GM21717 (cell line): ENCODE measurements at regions not wholly inside any gene's neighbourhood (a gene's known extent, or its start where the extent isn't known, plus 50 kb on each side); places are given as distances from the start of the nearest gene placed in this dataset.
A peak's percentile ranks its signal among the peaks of the same experiment; 100 is the strongest.

Experiments
- ATAC-seq: cut with Tn5 transposase; IDR thresholded peaks from one replicate; pipeline ENCODE4 v1.9.1; 2021; ENCODE audit warnings: mild to moderate bottlenecking, moderate library complexity; ENCODE audit not compliant: unreplicated experiment

DNA sequence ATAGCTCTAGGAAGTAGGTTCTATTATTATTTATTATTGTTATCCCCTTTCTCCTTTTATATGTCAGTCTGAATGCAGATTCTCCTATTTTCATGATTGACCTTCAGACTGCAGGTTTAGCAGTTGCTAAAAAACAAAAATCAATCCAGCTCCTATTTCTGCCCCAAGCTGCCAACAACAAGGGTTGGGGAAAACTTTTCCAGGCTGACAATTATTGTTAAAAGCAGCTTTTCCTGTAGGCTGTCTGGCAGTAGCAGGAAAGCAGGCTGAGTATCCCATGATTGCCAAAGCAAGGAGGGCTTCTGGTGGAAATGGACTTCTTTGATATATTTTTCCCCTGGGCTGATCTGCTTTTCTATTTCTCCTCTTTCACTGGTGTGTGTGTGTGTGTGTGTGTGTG is 78.0 kb upstream of the CTLA4 start:
- no peak for ATAC-seq

GRCh38 chr2:203790134-203790852 is 77.3 kb upstream of the CTLA4 start:
- no peak for ATAC-seq

GRCh38 chr2:203796248-203797010 is 71.1 kb upstream of the CTLA4 start:
- no peak for ATAC-seq

- ATAC-seq, result no peak
Measured at GRCh38 chr2:203797276-203797675, 70.3 kb upstream of the CTLA4 start.

GRCh38 chr2:203797712-203798111 is 69.9 kb upstream of the CTLA4 start:
- ATAC-seq, result no peak

GRCh38 chr2:203798296-203799087 is 69.1 kb upstream of the CTLA4 start:
- ATAC-seq, result no peak

- ATAC-seq, result peak; percentile 97
Measured at GRCh38 chr2:203799908-203800307, 67.7 kb upstream of the CTLA4 start.

GRCh38 chr2:203800783-203801182 is 66.8 kb upstream of the CTLA4 start:
- ATAC-seq, result no peak

DNA sequence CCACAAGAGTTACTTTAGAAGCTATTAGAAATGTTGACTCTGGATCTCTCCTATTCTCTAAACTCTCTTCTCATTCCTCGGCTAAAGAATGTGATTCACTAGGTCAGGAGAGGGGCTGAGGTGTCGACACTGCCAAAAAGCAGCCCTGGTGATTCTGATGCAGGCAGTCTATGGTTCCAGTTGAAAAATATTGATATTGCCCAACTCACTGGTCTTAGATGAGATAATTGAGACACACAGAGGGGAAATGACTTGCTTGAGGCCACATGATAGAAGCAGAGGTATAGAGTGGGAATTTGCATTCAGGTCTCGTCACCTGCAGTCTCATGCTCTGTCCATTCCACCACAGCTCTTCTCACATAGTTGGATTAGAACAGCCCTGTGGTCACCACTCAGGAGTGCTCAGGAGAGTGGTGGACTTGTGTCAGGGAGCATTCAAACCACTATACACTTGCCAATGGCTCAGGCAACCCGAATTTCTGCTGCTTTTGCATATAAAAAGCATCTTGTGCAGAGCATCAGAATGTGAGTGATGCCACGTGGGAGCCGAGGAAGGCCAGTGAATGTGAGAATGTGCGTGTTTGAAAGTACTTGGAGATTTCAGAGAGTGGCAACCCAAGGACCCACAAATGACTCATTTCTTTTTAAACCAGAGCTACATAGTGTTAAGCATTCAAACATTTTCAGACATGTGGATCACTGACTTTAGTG is 65.1 kb upstream of the CTLA4 start:
- ATAC-seq, result no peak

DNA sequence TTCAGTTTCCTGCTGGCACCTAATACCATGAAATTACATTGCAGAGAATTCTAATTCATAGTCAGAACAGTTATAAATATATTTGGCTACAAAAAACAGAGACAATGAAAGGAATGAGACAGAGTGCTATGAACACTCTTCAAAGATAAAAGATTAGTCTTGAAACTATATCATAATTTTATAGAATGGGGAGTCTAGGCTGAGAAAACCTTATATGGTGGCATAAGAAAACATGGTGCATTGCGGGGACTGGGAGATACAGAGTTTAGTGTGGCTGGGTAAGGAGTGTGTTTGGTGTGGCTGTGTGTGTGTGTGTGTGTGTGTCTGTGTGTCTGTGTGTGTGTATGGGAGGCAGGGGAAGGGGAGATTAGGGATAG is 64.5 kb upstream of the CTLA4 start:
- ATAC-seq, result no peak

GRCh38 chr2:203804070-203804469 is 63.5 kb upstream of the CTLA4 start:
- ATAC-seq, result no peak

GRCh38 chr2:203804764-203805485 is 62.6 kb upstream of the CTLA4 start:
- ATAC-seq, result no peak

- ATAC-seq, result no peak
Measured at GRCh38 chr2:203805486-203805838, 62.1 kb upstream of the CTLA4 start.

DNA sequence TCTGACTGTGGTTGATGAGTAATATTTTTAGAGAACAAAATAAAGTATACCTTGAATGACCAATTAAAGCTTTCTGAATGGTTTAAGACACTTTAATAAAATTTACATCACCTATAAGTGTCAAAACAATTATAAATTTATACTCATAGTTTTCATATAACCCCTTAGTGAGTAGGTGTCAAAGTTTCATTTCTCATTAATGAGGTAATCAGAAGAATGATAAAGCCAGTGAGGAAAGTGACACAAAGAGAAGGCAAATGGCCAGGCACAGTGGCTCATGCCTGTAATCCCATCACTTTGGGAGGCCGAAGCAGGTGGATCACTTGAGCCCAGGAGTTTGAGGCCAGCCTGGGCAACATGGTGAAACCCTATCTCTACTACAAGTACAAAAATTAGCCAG is 60.8 kb upstream of the CTLA4 start:
- no peak for ATAC-seq

- ATAC-seq, result no peak
Measured at GRCh38 chr2:203808046-203808750, 59.4 kb upstream of the CTLA4 start.

GRCh38 chr2:203809084-203809521 is 58.5 kb upstream of the CTLA4 start:
- no peak for ATAC-seq

DNA sequence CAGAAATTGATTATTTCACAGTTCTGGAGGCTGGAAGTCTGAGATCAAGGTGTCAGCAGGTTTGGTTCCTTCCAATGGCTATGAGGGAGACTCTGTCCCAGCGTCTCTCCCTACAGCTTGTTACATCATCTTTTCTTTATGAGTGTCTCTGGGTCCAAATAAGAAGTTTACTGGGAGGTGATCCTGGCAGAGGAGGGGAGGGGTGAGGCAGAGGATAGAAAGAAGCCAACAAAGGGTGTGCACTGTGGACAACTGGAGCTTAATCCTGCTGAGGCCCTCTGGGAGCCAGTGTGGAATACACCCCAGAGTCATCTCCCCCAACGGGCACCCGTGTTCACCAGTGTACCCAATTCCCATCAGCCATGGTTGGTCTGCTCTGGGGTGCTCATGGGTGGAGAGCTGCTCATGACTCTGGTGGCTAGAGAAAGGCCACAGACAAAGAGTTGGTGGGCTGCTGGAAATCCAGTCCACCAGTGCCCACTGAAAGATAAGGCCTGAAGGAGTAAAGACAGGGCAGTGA is 57.5 kb upstream of the CTLA4 start:
- ATAC-seq, result no peak

- ATAC-seq, result peak; percentile 70
Measured at GRCh38 chr2:203811491-203812221, 55.9 kb upstream of the CTLA4 start.
